Panc1 (cell line): ENCODE measurements at regions not wholly inside any gene's neighbourhood (a gene's known extent, or its start where the extent isn't known, plus 50 kb on each side); places are given as distances from the start of the nearest gene placed in this dataset.

ENCODE experiments used
- ATAC-seq: fragments of 200-7000 bp; cut with Tn5 transposase; 2 replicates; pipeline ENCODE4 v1.9.1; 2020; ENCODE audit warnings: mild to moderate bottlenecking, moderate library complexity
- BruUV-seq: library from RNA; stranded (reverse); fragments of 400-500 nt; replicated peaks from 2 replicates; lab custom pipeline; 2021; lab: Mats Ljungman, UMichigan
- CTCF ChIA-PET: fragments of 300-600 bp; sonication (Branson Sonifier 250); formaldehyde crosslinking; loops from one replicate; lab custom pipeline; 2022; ENCODE audit warnings: antibody characterized with exemption; lab: Charles Lee
- POLR2A ChIA-PET: fragments of 300-600 bp; sonication (Branson Sonifier 250); formaldehyde crosslinking; loops from one replicate; lab custom pipeline; 2022; ENCODE audit warnings: antibody characterized with exemption; lab: Charles Lee
- DNase-seq: peaks from one replicate; pipeline ENCODE4 v3.0.0-alpha.2; 2010; ENCODE audit warnings: low read depth, low spot score
- H3K27ac ChIP-seq: 2 replicates; pipeline ENCODE4 v1.5.1; 2011; ENCODE audit warnings: mild to moderate bottlenecking, low read length, inconsistent platforms
- H3K27me3 ChIP-seq: fragments of 200-500 bp; sonication (Bioruptor generic); 2 replicates; pipeline ENCODE4 v1.6.0; 2014; ENCODE audit warnings: low read length, inconsistent platforms; ENCODE audit not compliant: control insufficient read depth, insufficient read depth
- H3K36me3 ChIP-seq: fragments of 200-500 bp; sonication (Bioruptor generic); 2 replicates; pipeline ENCODE4 v1.5.1; 2014; ENCODE audit warnings: inconsistent platforms, mild to moderate bottlenecking, low read length, moderate library complexity; ENCODE audit not compliant: control insufficient read depth, insufficient read depth
- H3K4me1 ChIP-seq: 2 replicates; pipeline ENCODE4 v1.5.1; 2011; ENCODE audit warnings: inconsistent platforms, mild to moderate bottlenecking, low read length, moderate library complexity; ENCODE audit not compliant: control insufficient read depth, insufficient read depth
- H3K4me3 ChIP-seq, 2 experiments: 2 replicates each; pipeline ENCODE4 v1.5.1; 2011 to 2012; ENCODE audit warnings: low read depth in 2 of 2, low read length in 2 of 2, mild to moderate bottlenecking in 2 of 2, inconsistent platforms in 1 of 2, moderate library complexity in 1 of 2
- H3K9me3 ChIP-seq: fragments of 200-500 bp; sonication (Bioruptor generic); 2 replicates; pipeline ENCODE4 v1.5.1; 2014; ENCODE audit warnings: low read depth, mild to moderate bottlenecking, inconsistent platforms, low read length, moderate library complexity; ENCODE audit not compliant: control insufficient read depth, insufficient read depth
- POLR2AphosphoS5 ChIP-seq: IDR thresholded peaks from 2 replicates; pipeline ENCODE4 v1.6.1; 2012; ENCODE audit warnings: mild to moderate bottlenecking, low read depth, low read length, moderate library complexity
- SIN3A ChIP-seq: IDR thresholded peaks from 2 replicates; pipeline ENCODE4 v1.6.1; 2012; ENCODE audit warnings: low read depth, mild to moderate bottlenecking, low read length, moderate library complexity, borderline replicate concordance; ENCODE audit not compliant: insufficient read depth
- TCF7L2 ChIP-seq: IDR thresholded peaks from 2 replicates; pipeline ENCODE4 v1.6.1; 2011; ENCODE audit warnings: mild to moderate bottlenecking, low read depth, low read length, inconsistent platforms
- in situ Hi-C: cut with HindIII; loops from 2 replicates; pipeline ENCODE4 v1.10.0; 2016; ENCODE audit warnings: low sequenced_read_pairs, low pct_unique_long_range_greater_than_20kb
- intact Hi-C: fragments of 100-400 bp; cut with micrococcal nuclease; formaldehyde crosslinking; loops from one replicate; pipeline ENCODE4 v1.10.0; 2022; ENCODE audit not compliant: unreplicated experiment
- TF ChIP-seq, protein P1 (sequence below), 2 experiments: IDR thresholded peaks; 2 replicates each; pipeline ENCODE4 v1.6.1; 2011 to 2012; ENCODE audit warnings: low read depth in 2 of 2, control low read depth in 1 of 2, low read length in 1 of 2, mild to moderate bottlenecking in 1 of 2, moderate library complexity in 1 of 2; ENCODE audit not compliant: insufficient read depth in 1 of 2
- TF ChIP-seq, protein P2 (sequence below): fragments of 450-650 bp; IDR thresholded peaks from 2 replicates; pipeline ENCODE4 v1.5.1; 2017; ENCODE audit warnings: mild to moderate bottlenecking

DNA sequence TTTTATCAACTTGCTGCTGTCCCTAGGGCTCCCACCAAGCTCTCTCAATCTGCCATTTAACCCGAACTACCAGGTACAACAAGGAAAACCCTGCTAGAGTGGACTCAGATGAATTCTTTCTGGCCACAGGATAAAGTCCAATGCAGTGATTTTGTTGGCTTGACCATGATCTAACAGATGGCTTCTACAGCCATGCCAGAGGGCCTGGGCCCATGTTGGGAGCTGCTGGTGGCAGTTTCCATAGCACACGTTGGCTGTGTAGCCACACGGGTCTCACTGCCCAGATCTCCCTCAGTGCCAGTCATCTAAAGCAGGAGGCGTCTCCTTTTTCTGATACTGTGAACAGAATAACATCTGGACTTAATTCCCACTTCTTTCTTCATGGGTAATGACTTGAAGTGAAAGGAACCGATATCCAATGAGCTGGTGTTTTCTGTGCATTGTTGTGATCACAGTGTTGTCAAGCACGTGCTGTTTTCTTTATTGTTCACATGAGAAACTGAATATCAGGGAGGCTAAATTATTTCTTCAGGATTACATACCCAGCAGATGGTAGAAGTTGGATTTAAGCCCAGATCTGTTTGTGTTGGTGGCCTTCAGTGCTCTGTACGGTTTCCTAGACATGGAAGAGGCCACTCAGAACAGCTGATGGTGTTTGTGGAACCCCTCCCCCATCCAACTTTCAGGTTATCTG is 85.2 kb upstream of the CLCN4 start:
- Histone ChIP-seq H3K27me3 (no peaks in the 10 kb centered on the region), H3K27ac (no peak overlapping the region), H3K36me3 (no peaks in the 10 kb centered on the region), H3K9me3 (no peaks in the 10 kb centered on the region), H3K4me1 (no peaks in the 10 kb centered on the region), H3K4me3 (no peak overlapping the region)
- no peak for TF ChIP-seq POLR2AphosphoS5
- TF ChIP-seq, protein P1, sequence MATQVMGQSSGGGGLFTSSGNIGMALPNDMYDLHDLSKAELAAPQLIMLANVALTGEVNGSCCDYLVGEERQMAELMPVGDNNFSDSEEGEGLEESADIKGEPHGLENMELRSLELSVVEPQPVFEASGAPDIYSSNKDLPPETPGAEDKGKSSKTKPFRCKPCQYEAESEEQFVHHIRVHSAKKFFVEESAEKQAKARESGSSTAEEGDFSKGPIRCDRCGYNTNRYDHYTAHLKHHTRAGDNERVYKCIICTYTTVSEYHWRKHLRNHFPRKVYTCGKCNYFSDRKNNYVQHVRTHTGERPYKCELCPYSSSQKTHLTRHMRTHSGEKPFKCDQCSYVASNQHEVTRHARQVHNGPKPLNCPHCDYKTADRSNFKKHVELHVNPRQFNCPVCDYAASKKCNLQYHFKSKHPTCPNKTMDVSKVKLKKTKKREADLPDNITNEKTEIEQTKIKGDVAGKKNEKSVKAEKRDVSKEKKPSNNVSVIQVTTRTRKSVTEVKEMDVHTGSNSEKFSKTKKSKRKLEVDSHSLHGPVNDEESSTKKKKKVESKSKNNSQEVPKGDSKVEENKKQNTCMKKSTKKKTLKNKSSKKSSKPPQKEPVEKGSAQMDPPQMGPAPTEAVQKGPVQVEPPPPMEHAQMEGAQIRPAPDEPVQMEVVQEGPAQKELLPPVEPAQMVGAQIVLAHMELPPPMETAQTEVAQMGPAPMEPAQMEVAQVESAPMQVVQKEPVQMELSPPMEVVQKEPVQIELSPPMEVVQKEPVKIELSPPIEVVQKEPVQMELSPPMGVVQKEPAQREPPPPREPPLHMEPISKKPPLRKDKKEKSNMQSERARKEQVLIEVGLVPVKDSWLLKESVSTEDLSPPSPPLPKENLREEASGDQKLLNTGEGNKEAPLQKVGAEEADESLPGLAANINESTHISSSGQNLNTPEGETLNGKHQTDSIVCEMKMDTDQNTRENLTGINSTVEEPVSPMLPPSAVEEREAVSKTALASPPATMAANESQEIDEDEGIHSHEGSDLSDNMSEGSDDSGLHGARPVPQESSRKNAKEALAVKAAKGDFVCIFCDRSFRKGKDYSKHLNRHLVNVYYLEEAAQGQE (IDR thresholded peaks at IDR 0.05; ENCODE audit: insufficient read depth in 1 of 2, low read depth in 2 of 2, low read length in 1 of 2): no peak
- ChIA-PET CTCF (no interaction called here), POLR2A (no interaction called here)
- ATAC-seq: no peak
- intact Hi-C loops (no loop called here), in situ Hi-C loops (no loop called here)
- BruUV-seq: no TSS peak
- no peak for DNase-seq

DNA sequence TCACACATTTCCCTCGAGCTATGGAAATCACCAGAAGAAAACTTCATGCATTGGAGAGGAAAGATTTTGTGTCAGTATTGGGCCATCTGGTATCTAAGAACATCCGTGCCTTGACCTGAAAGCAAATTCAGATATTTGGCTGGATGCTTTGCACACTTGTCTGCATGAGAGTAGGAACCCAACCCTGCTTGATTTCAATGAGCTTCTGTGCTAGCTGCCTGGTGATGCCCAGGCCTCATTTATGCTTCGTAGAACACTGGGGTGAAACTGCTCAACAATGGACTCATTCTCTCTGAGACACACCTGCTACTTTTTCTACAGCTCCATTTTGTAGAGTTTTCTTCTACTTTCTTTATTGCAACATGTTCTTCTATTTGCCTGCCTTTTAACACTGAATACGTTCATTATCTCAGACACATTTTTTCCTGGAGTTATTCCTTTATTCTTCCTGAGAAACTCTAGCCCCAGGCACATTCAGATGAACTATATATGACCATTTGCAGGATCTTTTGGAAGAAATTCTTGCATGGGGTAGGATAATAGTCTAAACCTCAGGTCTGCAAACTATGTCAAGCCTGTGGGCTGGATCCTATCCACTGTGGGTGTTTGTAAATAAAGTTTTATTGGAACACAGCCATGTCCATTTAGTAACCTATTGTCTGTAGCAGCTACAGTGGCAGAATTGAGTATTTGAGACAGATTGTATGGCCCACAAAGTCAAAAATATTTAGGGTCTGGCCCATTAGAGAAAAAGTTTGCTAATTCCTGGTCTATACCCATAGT is 83.8 kb upstream of the CLCN4 start:
- Histone ChIP-seq H3K36me3 (no peaks in the 10 kb centered on the region), H3K4me1 (no peaks in the 10 kb centered on the region), H3K4me3 (no peak overlapping the region), H3K27me3 (no peaks in the 10 kb centered on the region), H3K9me3 (no peaks in the 10 kb centered on the region), H3K27ac (no peak overlapping the region)
- ATAC-seq (no peak), DNase-seq (no peak)
- POLR2A ChIA-PET: no interaction called here
- no peak for TF ChIP-seq SIN3A
- TF ChIP-seq TCF7L2: no peak
- TF ChIP-seq POLR2AphosphoS5: no peak
- TF ChIP-seq, protein P2, sequence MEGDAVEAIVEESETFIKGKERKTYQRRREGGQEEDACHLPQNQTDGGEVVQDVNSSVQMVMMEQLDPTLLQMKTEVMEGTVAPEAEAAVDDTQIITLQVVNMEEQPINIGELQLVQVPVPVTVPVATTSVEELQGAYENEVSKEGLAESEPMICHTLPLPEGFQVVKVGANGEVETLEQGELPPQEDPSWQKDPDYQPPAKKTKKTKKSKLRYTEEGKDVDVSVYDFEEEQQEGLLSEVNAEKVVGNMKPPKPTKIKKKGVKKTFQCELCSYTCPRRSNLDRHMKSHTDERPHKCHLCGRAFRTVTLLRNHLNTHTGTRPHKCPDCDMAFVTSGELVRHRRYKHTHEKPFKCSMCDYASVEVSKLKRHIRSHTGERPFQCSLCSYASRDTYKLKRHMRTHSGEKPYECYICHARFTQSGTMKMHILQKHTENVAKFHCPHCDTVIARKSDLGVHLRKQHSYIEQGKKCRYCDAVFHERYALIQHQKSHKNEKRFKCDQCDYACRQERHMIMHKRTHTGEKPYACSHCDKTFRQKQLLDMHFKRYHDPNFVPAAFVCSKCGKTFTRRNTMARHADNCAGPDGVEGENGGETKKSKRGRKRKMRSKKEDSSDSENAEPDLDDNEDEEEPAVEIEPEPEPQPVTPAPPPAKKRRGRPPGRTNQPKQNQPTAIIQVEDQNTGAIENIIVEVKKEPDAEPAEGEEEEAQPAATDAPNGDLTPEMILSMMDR: no peak
- TF ChIP-seq, protein P1 (IDR thresholded peaks at IDR 0.05; ENCODE audit: insufficient read depth in 1 of 2, low read depth in 2 of 2, low read length in 1 of 2): no peak
- CTCF ChIA-PET: no interaction called here
- in situ Hi-C loops: no loop called here
- BruUV-seq: no TSS peak
- intact Hi-C loops: no loop called here
